AG04450 (cell line): ENCODE measurements at regions not wholly inside any gene's neighbourhood (a gene's known extent, or its start where the extent isn't known, plus 50 kb on each side); places are given as distances from the start of the nearest gene placed in this dataset.

ENCODE experiments used
- CTCF ChIA-PET: fragments of 300-600, 350-600 bp; formaldehyde crosslinking; extraction: SDS; loops from one replicate; lab custom pipeline; 2022; ENCODE audit warnings: antibody characterized with exemption, inconsistent platforms; lab: Charles Lee
- POLR2A ChIA-PET: fragments of 350-600 bp; formaldehyde crosslinking; extraction: SDS; loops from one replicate; lab custom pipeline; 2021; ENCODE audit warnings: antibody characterized with exemption, inconsistent platforms; lab: Yijun Ruan, JAX
- DNase-seq: peaks from one replicate; pipeline ENCODE4 v3.0.0-alpha.2; 2011; ENCODE audit warnings: low read depth, low spot score
- H3K27ac ChIP-seq: one replicate; pipeline ENCODE4 v1.5.1; 2012; ENCODE audit warnings: low read depth, low read length, control low read depth
- H3K27me3 ChIP-seq: one replicate; pipeline ENCODE4 v1.6.0; 2012; ENCODE audit warnings: low read length; ENCODE audit not compliant: control insufficient read depth, insufficient read depth
- H3K4me3 ChIP-seq: 2 replicates; pipeline ENCODE4 v1.5.1; 2011; ENCODE audit warnings: mild to moderate bottlenecking, low read depth, low read length, control low read depth
- H3K9me3 ChIP-seq: 2 replicates; pipeline ENCODE4 v1.5.1; 2012; ENCODE audit warnings: low read length; ENCODE audit not compliant: control insufficient read depth, insufficient read depth
- CTCF ChIP-seq: IDR thresholded peaks from 2 replicates; pipeline ENCODE4 v1.5.1; 2011; ENCODE audit warnings: low read depth, low read length, control low read depth, inconsistent platforms

GRCh38 chr19:28301961-28302360 lies 911.0 kb downstream of the UQCRFS1 start:
- TF ChIP-seq CTCF: no peak
- H3K27me3 ChIP-seq: no peaks in the 10 kb centered on the region
- H3K9me3 ChIP-seq: peaks cover 60% of the 10 kb centered on the region
- POLR2A ChIA-PET: no interaction called here
- CTCF ChIA-PET: no interaction called here
- H3K27ac ChIP-seq: no peak overlapping the region
- no peak overlapping the region for H3K4me3 ChIP-seq
- no peak for DNase-seq

- no peak for TF ChIP-seq CTCF
- H3K9me3 ChIP-seq: peaks cover 56% of the 10 kb centered on the region
- H3K27me3 ChIP-seq: no peaks in the 10 kb centered on the region
- POLR2A ChIA-PET: no interaction called here
- H3K27ac ChIP-seq: no peak overlapping the region
- DNase-seq: no peak
- CTCF ChIA-PET: no interaction called here
- H3K4me3 ChIP-seq: no peak overlapping the region
These were observed 911.5 kb downstream of the UQCRFS1 start for GRCh38 chr19:28301463-28301862.

GRCh38 chr19:28299649-28300048 lies 913.3 kb downstream of the UQCRFS1 start:
- ChIA-PET POLR2A (no interaction called here), CTCF (no interaction called here)
- no peak for TF ChIP-seq CTCF
- Histone ChIP-seq H3K9me3 (peaks cover 55% of the 10 kb centered on the region), H3K27me3 (no peaks in the 10 kb centered on the region), H3K27ac (no peak overlapping the region), H3K4me3 (no peak overlapping the region)
- DNase-seq: no peak

- TF ChIP-seq CTCF: no peak
- no peak overlapping the region for H3K27ac ChIP-seq
- DNase-seq: no peak
- no peaks in the 10 kb centered on the region for H3K27me3 ChIP-seq
- peaks cover 62% of the 10 kb centered on the region for H3K9me3 ChIP-seq
- POLR2A ChIA-PET: no interaction called here
- H3K4me3 ChIP-seq: no peak overlapping the region
- CTCF ChIA-PET: no interaction called here
These were observed 915.3 kb downstream of the UQCRFS1 start for GRCh38 chr19:28297586-28298157.

- DNase-seq: no peak
- Histone ChIP-seq H3K27ac (no peak overlapping the region), H3K4me3 (no peak overlapping the region), H3K27me3 (no peaks in the 10 kb centered on the region), H3K9me3 (peaks cover 65% of the 10 kb centered on the region)
- TF ChIP-seq CTCF: no peak
- POLR2A ChIA-PET: no interaction called here
- CTCF ChIA-PET: no interaction called here
These were observed 915.9 kb downstream of the UQCRFS1 start for GRCh38 chr19:28297036-28297435.
